ENCODE measurements at regions not wholly inside any gene's neighbourhood (a gene's known extent, or its start where the extent isn't known, plus 50 kb on each side); places are given as distances from the start of the nearest gene placed in this dataset.

DNA sequence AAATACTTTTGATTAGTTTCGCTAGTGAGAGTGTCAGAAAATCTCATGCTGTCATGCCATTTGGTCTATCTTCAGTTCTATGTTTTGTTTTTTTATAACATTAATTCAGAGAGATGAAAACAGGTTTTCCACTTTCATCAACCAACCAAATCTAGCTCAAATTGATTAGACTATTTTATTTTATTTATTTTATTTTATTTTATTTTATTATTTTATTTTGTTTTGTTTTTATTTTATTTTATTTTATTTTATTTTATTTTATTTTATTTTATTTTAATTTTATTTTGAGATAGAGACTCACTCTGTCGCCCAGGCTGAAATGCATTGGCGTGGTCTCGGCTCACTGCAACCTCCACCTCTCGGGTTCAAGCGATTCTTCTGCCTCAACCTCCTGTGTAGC, 1391.0 kb upstream of the ADGRB3 start:
- Histone ChIP-seq H3K27me3 (ENCODE audit: control insufficient read depth, insufficient read depth, low read length) (no peaks in the 10 kb centered on the region), H3K4me3 (ENCODE audit: low read depth, low read length) (no peak overlapping the region), H3K36me3 (ENCODE audit: control insufficient read depth, insufficient read depth, low read length) (no peaks in the 10 kb centered on the region)
- TF ChIP-seq, protein P1, sequence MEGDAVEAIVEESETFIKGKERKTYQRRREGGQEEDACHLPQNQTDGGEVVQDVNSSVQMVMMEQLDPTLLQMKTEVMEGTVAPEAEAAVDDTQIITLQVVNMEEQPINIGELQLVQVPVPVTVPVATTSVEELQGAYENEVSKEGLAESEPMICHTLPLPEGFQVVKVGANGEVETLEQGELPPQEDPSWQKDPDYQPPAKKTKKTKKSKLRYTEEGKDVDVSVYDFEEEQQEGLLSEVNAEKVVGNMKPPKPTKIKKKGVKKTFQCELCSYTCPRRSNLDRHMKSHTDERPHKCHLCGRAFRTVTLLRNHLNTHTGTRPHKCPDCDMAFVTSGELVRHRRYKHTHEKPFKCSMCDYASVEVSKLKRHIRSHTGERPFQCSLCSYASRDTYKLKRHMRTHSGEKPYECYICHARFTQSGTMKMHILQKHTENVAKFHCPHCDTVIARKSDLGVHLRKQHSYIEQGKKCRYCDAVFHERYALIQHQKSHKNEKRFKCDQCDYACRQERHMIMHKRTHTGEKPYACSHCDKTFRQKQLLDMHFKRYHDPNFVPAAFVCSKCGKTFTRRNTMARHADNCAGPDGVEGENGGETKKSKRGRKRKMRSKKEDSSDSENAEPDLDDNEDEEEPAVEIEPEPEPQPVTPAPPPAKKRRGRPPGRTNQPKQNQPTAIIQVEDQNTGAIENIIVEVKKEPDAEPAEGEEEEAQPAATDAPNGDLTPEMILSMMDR (IDR thresholded peaks at IDR 0.05; ENCODE audit: insufficient read depth, low read length, severe bottlenecking) = no peak
- DNase-seq (ENCODE audit: low read depth) (no peak), FAIRE-seq (no peak)

DNA sequence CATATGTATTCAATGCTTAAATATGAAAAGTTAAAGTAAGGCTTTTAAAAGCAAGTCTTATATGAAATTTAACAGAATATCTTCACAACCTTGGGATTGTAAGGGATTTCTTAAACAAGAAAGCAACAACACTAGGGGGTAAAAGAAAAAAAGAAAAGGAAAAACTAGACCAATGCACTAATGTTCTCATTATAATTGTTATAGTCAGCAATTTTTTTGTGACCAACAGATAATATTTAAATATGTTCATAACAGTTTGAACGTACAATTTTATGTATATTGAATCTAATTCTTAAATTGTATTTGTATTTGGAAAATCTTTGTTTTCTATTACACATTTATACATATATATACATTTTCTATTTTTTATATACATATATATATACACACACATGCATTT, 1397.8 kb upstream of the ADGRB3 start:
- no peak for FAIRE-seq
- TF ChIP-seq, protein P1 (IDR thresholded peaks at IDR 0.05; ENCODE audit: insufficient read depth, low read length, severe bottlenecking) = no peak
- Histone ChIP-seq H3K4me3 (ENCODE audit: low read depth, low read length) (no peak overlapping the region), H3K36me3 (ENCODE audit: control insufficient read depth, insufficient read depth, low read length) (no peaks in the 10 kb centered on the region), H3K27me3 (ENCODE audit: control insufficient read depth, insufficient read depth, low read length) (no peaks in the 10 kb centered on the region)
- DNase-seq (ENCODE audit: low read depth) = no peak

DNA sequence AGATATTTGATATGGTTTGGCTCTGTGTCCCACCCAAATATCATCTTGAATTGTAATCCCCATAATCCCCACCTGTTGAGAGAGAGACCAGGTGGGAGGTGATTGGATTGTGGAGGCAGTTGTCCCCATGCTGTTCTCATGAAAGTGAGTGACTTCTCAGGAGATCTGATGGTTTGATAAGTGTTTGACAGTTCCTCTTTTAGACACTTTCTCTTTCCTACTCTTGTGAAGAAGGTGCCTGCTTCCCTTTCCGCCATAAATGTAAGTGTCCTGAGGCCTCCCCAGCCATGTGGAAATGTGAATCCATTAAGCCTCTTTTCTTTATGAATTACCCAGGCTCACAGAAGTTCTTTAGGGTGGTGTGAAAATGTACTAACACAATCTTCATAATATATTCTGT, 1404.0 kb upstream of the ADGRB3 start:
- TF ChIP-seq, protein P1 (IDR thresholded peaks at IDR 0.05; ENCODE audit: insufficient read depth, low read length, severe bottlenecking) = no peak
- no peaks in the 10 kb centered on the region for H3K36me3 ChIP-seq (ENCODE audit: control insufficient read depth, insufficient read depth, low read length)
- H3K27me3 ChIP-seq (ENCODE audit: control insufficient read depth, insufficient read depth, low read length) = no peaks in the 10 kb centered on the region
- no peak overlapping the region for H3K4me3 ChIP-seq (ENCODE audit: low read depth, low read length)
- DNase-seq (ENCODE audit: low read depth) = no peak
- no peak for FAIRE-seq

DNA sequence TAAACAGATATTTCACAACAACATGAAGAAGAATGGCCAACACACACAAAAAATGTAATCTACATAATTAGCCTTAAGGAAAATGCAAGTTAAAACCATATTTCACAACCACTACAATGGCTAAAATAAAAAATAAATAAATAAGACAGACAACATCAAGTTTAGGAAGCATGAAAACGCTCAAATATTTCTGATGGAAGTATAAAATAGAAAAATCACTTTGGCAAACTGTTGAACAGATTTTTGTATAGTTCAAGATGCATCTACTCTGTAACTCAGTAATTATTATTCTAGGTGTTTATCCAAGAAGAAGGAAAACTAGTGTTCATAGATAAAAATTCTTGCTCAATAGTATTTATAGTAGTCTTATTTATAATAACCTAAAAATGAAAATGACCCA, 1410.1 kb upstream of the ADGRB3 start:
- Histone ChIP-seq H3K4me3 (ENCODE audit: low read depth, low read length) (no peak overlapping the region), H3K27me3 (ENCODE audit: control insufficient read depth, insufficient read depth, low read length) (no peaks in the 10 kb centered on the region), H3K36me3 (ENCODE audit: control insufficient read depth, insufficient read depth, low read length) (no peaks in the 10 kb centered on the region)
- FAIRE-seq = no peak
- TF ChIP-seq, protein P1 (IDR thresholded peaks at IDR 0.05; ENCODE audit: insufficient read depth, low read length, severe bottlenecking) = no peak
- DNase-seq (ENCODE audit: low read depth) = no peak

DNA sequence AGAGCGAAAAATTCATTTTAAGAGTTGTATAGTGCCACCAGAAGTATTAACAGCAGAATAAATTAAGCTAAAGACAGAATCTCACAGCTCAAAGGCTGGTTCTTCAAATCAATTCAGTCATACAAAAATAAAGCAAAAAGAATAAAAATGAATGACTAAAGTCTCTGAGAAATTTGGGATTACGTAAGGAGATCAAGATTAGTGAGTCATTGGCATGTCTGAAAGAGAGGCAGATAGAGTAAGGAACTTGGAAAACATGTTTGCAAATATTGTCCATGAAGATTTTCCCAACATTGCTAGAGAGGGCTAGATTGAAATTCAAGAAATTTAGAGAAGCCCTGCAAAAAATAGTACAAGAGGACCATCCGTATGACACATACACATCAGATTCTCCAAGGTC, 1413.9 kb upstream of the ADGRB3 start:
- H3K36me3 ChIP-seq (ENCODE audit: control insufficient read depth, insufficient read depth, low read length) = no peaks in the 10 kb centered on the region
- no peak for FAIRE-seq
- DNase-seq (ENCODE audit: low read depth) = peak; percentile 32
- H3K27me3 ChIP-seq (ENCODE audit: control insufficient read depth, insufficient read depth, low read length) = no peaks in the 10 kb centered on the region
- no peak overlapping the region for H3K4me3 ChIP-seq (ENCODE audit: low read depth, low read length)
- TF ChIP-seq, protein P1 (IDR thresholded peaks at IDR 0.05; ENCODE audit: insufficient read depth, low read length, severe bottlenecking) = no peak

DNA sequence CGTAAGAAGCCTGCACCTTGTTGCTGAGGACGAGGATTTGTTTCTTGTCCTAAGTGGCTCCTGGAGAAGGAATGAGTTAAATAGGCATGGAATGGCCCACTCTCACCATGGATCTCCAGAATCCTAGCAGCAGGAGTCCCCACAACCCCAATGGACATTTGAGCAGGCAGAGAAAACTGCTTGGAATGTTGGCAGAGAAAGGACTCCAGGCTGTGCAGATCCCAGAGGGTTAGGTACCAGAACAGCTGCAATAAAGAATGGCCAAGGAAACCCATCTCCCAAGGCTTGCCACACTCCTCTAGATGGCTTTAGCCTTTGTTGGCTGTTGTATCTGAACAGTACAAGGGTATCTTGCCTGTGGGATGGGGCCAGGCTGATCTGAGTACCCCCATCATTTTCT, 1415.7 kb upstream of the ADGRB3 start:
- FAIRE-seq (no peak), DNase-seq (ENCODE audit: low read depth) (no peak)
- TF ChIP-seq, protein P1 (IDR thresholded peaks at IDR 0.05; ENCODE audit: insufficient read depth, low read length, severe bottlenecking) = no peak
- no peak overlapping the region for H3K4me3 ChIP-seq (ENCODE audit: low read depth, low read length)
- H3K27me3 ChIP-seq (ENCODE audit: control insufficient read depth, insufficient read depth, low read length) = no peaks in the 10 kb centered on the region
- no peaks in the 10 kb centered on the region for H3K36me3 ChIP-seq (ENCODE audit: control insufficient read depth, insufficient read depth, low read length)

Data from bronchial epithelial cell (primary cell).